ENCODE measurements at regions not wholly inside any gene's neighbourhood (a gene's known extent, or its start where the extent isn't known, plus 50 kb on each side); places are given as distances from the start of the nearest gene placed in this dataset.
"Not testable (repeated sequence)": the region's sequence is repeated elsewhere in the genome, so short reads cannot be mapped to it uniquely, and the experiment has no call there.

DNA sequence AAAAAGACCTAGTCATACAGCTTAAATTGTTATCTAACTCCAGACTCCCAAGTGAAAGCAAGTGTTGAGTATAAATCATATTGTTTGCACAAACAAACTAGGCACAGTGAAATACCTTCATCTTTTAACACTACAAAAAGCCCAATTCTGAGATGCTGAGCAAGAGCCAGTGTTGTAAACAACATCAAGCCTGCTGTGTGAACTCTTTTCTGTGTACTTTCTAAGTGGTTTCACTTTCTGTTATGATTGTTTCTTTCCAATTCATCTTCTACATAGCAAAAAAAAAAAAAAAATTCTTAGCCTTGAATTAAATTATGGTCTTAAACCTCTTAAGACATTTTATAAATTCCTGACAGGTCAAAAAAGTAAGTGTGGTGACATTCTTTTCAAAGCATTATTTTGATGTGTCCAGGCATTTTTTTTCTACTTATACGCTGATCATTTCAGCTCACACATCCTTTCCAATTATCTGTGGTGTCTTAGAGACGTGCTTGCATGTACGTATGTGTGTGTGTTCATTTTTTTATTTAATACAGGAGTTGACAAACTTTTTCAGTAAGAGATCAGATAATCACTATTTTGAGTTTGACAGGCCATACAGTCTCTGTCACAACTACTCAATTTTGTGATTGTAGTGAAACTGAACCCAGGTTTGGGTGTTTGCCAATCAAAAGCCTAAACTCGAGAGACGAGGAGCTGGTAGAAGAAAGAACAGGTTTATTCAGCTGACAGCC is 556.1 kb downstream of the CDH9 start:
- intact Hi-C loops (cut with DNase I, micrococcal nuclease): no loop called here
- ATAC-seq (no peak), DNase-seq (no peak)

DNA sequence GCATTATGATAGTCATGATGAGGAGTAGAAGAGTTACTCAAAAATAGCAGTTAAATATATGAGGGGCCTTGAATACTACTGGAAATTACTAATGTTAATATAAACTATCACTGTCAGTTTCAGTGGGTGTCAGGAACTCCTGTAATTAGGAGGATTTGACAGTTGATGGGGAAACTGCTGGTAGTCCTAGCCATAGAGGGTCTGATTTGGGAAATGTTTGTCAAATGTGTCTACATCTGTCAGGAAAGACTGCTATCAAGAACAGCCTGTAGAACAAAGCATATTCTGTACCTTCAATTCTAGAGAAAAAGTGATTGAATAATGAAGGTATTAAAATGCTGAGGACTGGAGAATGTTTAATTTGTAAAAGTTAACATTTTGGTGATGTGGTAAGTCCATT is 567.9 kb downstream of the CDH9 start:
- intact Hi-C loops (cut with DNase I, micrococcal nuclease): no loop called here
- no peak for ATAC-seq

DNA sequence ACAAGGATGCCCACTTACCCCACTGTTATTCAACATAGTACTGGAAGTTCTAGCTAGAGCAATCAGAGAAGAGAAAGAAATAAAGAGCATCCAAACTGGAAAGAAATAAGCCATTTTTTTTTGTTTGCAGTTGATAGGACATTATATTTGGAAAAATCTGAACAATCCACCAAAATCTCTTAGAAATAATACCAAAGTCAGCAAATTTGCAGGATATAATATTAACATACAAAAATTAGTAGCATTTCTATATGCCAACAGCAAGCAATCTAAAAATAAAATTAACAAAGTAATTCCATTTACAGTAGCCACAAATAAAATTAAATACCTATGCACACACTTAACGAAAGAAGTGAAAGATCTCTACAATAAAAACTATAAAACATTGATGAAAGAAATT is 599.3 kb downstream of the CDH9 start:
- DNase-seq: no peak
- intact Hi-C loops (cut with DNase I, micrococcal nuclease): no loop called here

More for the DNA sequence above, 567.9 kb downstream of the CDH9 start:
- DNase-seq: no peak

DNA sequence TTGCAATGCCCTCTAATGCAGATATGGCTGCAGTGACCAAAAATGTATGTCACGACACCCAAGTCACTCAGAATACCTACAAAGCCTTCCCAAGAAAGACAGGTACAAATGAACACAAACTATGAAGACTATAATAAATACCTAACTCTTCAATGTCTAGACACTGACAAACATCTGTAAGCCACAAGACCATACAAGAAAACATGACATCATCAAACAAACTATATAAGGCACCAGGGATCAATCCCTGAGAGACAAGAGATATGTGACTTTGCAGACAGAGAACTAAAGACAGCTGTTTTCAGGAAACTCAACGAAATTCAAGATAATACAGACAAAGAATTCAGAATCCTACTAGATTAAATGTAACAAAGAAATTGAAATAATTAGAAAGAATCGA is 603.7 kb downstream of the CDH9 start:
- ATAC-seq: no peak
- no peak for DNase-seq
- intact Hi-C loops (cut with DNase I, micrococcal nuclease): no loop called here

More for the DNA sequence above, 599.3 kb downstream of the CDH9 start:
- ATAC-seq: no peak

DNA sequence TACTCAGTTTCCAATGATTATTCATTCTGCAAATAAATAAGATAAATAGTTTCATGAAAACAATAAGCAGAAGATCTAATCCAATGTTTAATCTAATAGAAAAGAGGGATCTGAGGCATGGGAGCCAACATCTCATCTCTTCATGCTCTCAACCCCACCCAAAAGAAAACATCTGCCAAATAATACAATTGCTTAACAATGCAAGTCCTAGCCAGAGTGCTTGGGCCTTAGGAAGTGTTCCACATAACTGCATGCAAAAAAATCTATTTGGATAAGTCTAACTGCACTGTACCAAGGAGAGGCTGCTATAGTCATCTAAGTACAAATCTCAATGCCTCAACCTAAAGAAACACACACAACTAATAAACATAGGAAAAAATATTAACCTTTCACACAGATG is 606.0 kb downstream of the CDH9 start:
- ATAC-seq (no peak), DNase-seq (no peak)
- intact Hi-C loops (cut with DNase I, micrococcal nuclease): no loop called here

DNA sequence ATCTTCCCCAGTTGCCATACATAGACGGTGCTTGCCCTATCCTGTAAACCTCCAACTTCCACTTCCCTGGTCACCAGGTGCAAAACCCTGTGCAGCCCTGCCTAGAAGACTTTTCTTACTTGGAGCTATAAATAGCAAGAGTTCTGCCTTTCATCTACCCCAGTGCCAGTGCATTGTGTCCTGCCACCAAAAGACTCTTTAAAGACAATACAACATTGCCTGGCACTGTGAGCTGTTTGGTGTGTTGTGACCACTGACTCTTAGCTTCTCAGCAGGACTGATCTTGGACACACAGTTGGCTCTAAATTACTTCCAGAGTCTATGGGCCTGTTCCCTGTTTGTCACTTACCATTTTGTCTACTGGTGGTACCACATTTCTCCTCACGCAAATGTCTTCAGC is 608.1 kb downstream of the CDH9 start:
- no peak for ATAC-seq
- DNase-seq: no peak
- intact Hi-C loops (cut with DNase I, micrococcal nuclease): no loop called here

DNA sequence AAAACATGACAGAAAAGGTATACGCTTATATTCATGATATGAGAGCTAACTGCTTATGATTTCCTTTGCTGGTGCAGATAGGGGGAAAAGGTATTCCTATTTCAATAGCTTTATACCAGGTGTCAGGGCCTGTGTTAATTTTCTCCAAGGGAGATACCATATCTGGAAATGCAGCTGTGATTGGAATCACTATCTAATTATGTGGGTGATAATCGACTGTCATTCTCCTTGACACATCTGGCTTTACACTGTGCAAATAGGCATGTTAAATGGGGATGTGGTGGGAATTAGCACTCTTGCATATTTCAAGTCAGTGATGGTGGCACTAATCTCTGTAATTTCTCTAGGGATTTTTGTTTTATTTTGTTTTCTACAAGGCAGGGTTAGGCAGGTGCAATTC is 611.1 kb downstream of the CDH9 start:
- DNase-seq: no peak
- ATAC-seq: no peak
- intact Hi-C loops (cut with DNase I, micrococcal nuclease): no loop called here

DNA sequence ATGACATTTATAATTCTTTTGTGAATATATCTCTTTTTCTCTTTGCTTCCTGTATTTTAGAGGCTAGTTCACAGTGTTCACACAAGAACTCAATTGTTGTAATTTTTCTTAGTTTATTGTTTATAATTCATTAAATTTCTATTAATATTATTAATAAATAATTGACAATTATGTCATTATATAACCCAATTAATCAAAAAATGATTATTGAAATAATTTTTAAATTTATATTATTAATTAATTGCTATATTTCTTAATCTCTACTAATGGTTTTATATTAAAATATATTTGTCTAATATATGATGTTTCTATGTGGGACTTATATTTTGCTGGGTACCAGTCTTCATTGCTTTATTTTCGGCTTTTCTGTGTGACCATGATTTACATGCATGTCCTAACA is 618.4 kb downstream of the CDH9 start:
- DNase-seq (no peak), ATAC-seq (no peak)
- intact Hi-C loops (cut with DNase I, micrococcal nuclease): no loop called here

DNA sequence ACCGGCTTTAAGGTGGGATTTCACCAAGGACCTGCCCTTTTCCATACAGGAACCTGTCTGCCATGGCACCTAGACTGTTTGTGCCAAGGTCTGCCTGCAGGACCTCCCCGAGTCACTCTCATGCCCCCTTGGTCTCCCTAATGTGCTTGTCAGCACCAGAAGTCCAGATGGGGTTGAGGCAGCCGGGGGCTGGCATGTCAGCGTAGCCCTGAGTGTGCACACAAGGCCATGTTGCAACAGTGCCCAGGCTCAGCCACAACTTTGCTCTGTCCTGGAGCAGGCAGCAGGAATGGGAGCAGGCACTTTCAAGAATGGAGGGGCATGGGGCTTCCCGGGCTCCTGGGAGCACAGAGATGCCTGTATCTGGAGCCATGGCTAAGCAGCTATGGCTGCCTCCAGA is 621.5 kb downstream of the CDH9 start:
- no peak for DNase-seq
- intact Hi-C loops (cut with DNase I, micrococcal nuclease): no loop called here
- ATAC-seq: no peak

DNA sequence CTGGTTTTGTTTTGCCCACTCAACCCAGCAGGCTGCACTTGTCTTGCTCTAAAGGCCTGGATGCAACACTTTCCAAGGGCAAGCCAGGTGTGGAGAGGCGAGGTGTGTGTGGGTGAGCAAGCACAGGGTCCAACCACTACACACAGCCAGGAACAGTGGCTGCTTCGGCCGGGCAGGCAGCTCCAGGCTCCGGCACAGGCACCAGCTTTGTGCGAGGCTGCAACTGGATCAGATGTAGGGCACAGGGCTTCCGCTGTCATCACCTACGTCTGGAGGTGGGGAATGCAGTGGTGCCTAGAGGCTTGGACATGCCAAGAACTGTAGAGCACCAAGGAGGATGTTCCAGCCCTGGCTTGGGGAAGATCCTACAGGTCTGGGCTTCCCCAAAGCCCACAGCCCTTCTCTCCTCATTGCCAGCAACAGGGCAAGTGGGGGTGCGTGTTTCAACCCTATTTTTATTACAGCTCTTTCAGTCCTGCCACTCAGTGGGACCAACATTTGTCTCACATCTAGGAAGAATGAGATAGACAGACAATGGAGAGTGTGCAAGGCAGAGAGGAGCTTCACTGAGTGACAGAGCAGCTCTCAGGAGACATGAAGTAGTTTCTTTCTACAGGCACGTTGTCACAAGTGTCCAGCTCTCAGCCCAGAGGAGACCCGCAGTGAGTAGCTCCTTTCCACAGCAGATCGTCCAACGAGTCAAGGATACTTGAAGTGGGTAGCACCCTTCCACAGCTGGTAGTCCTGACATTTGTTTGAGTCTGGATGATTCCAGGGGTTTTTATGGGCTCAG is 622.2 kb downstream of the CDH9 start:
- ATAC-seq: no peak

DNA sequence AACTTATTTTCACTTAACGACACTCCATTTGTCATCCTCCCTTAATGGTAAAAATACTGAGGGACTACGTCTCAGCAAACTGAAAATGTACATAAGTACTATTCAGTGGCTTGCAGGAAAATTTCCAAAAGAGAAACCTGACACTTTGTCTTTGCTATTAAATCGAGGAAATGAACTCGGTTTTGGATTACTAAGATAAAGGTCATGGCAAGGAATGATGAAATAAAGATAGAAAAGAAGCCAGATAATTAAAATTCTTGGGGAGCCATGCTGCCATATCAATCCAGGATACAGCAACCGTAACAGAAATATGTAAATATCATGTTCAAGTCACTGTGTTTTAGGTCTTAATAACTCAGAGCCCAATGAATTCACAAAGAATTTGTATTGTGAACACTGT is 647.8 kb downstream of the CDH9 start:
- no peak for DNase-seq
- intact Hi-C loops (cut with DNase I, micrococcal nuclease): no loop called here
- no peak for ATAC-seq

More for the DNA sequence above, 622.2 kb downstream of the CDH9 start:
- DNase-seq: no peak
- intact Hi-C loops (cut with DNase I, micrococcal nuclease): no loop called here

DNA sequence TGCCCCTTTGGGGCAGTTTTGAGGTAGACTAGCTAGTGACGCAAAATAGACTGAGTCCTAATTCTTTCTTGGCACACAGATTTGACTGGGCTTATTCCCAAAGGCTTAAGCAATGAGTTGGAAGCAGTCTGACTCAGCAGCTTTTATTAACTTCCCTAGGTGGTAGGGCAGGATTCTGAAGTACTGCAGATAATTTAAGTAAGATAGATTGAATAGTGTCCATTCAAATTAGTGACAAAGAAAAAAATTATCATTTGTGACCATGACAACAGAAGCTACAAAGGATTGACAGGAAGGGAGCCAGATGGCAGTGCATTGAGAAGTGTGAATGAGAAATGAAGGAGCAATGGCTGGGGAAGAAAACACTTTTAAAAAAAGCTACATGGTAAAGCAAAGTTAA is 649.4 kb downstream of the CDH9 start:
- DNase-seq (no peak), ATAC-seq (no peak)
- intact Hi-C loops (cut with DNase I, micrococcal nuclease): no loop called here

DNA sequence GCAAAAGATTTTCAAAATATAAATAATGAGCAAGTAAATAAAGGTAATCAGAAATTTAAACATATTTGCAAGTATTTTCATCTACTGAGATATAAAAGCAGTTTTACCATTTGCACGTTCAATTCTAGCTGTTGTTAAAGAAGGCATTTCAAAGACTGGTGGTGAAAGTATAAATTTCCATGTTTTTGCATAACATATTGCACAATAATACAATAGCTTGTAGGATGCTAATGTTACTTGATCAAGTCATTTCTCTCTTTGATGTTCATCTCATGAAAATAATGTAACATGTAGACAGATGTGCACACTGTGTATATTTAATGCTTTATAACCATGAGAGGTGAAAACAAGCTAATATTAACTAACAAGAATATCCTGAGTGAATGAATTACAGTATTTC is 651.9 kb downstream of the CDH9 start:
- ATAC-seq (no peak), DNase-seq (no peak)
- intact Hi-C loops (cut with DNase I, micrococcal nuclease): no loop called here

DNA sequence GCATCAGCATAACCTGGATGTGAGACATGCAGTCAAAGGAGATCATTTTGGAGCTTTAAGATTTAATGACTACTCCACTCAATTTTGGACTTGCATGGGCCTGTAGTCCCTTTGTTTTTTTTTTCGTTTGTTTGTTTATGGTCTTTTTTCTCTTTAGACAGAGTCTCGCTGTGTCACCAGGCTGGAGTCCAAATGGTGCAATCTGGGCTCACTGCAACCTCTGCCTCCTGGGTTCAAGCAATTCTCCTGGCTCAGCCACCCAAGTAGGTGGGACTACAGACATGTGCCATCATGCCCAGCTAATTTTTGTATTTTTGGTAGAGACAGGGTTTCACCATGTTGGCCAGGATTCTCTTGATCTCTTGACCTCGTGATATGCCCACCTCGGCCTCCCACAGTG is 673.8 kb downstream of the CDH9 start:
- intact Hi-C loops (cut with DNase I, micrococcal nuclease); ATAC-seq: not testable (repeated sequence)

DNA sequence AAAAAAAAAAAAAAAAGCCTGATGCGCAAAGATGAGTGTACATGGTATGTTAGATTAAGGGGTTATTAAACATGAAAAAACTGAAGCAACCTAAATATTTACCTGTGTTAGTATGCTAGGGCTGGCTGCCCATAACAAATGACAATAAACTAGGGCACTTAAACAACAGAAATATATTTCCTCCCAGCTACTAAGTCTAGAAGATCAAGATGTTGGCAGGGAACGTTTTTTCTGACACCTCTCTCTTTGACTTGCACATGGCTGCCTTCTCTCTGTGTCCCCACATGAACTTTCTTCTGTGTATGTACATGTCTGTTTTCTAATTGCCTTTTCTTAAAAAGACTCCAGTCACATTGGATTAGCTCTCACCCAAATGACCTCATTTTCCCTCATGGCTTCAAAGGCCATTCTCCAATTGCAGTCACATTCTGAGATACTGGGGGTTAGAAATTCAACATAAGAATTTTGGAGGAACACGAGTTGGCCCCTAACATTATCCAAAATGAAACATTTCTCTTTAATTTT is 694.5 kb downstream of the CDH9 start:
- DNase-seq (no peak), ATAC-seq (no peak)
- intact Hi-C loops (cut with DNase I, micrococcal nuclease): no loop called here

More for the DNA sequence above, 673.8 kb downstream of the CDH9 start:
- DNase-seq: not testable (repeated sequence)

DNA sequence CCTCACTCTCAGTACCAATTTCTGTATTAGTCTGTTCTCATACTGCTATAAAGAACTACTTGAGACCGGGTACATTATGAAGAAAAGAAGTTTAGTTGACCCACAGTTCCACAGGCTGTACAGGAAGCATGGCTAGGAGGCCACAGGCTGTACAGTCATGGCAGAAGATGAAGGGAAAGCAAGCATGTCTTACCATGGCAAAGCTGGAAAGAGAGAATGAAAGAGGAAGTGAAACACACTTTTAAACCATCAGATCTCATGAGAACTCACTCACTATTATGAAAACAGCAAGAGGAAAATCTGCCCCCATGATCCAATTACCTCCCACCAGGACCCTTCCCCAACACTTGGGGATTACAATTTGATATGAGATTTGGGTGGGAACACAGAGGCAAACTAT is 698.8 kb downstream of the CDH9 start:
- DNase-seq: no peak
- no peak for ATAC-seq
- intact Hi-C loops (cut with DNase I, micrococcal nuclease): no loop called here

DNA sequence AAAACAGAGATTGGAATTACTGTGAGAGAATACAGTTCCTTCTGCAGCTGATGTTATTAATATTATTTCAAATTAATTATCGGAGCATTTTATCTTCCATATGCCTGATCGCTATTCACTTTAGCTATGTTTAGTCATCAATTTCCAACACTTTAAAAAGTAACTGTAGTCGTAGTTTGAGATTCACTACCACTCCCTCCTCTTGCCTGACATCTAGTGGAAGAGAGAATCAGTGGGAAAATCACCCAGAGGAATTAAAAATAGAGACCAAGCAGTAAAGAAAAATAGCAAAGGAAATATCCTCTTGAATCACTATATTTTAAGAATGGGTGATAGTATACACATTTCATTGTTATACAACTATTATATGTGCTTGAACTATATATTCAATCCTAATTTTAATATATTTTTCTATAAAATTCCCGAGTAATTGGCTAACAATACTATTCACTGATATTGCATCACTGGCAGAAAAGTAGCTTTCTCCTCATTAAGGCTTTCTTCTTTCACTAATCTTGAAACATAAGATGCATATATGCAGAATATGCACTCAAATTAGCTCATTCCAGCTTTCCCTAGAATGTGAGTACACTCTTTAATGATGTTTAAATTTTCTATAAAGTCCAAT is 708.7 kb downstream of the CDH9 start:
- intact Hi-C loops (cut with DNase I, micrococcal nuclease): no loop called here
- ATAC-seq: no peak
- DNase-seq: no peak

DNA sequence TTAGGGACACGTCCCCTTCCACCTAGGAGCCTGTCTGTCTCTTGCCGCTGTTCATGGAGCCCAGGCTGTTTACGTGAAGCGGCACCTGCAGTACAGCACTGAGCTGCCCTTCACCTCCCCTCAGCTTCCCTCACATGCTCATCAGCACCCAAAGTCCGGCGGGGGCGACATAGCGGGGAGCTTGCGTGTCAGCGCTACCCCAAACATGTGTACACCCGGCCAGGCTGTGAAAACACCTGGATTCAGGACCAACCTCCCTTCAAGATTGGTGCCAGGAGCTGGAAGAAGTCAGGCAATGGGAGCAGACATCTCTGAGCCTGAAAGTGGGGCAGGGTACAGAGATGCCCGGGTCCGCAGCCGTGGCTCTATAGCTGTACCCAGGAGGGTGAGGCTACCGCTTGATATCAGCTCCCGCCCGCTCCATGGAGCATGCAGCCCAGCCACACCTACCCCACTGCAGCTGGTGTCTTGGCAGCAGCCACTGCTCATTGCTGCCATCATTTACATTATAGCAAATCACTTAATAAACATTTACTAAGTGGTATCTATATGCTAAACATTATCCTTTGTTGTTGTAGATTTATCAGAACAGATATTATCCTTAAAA is 712.1 kb downstream of the CDH9 start:
- ATAC-seq: no peak
- DNase-seq: no peak
- intact Hi-C loops (cut with DNase I, micrococcal nuclease): no loop called here

DNA sequence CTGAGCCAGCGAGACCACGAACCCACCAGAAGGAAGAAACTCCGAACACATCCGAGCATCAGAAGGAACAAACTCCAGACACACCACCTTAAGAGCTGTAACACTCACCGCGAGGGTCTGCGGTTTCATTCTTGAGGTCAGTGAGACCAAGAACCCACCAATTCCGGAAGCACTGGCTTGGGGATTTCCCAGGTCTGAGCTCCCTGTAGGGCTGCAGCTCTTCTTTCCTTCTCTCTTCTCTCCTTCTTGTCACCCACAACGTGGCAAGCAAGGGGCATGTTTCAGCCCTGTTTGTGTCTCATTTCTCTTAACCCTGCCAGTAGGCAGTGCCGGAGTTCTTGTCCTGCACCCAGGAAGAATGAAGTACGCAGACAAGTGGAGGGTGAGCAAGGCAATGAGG is 713.0 kb downstream of the CDH9 start:
- intact Hi-C loops (cut with DNase I, micrococcal nuclease); ATAC-seq; DNase-seq: not testable (repeated sequence)
